ENCODE measurements at regions not wholly inside any gene's neighbourhood (a gene's known extent, or its start where the extent isn't known, plus 50 kb on each side); places are given as distances from the start of the nearest gene placed in this dataset.

- Mint-ChIP-seq H3K4me1 (no peaks in the 10 kb centered on the region), H3K27me3 (peaks cover 6% of the 10 kb centered on the region), H3K27ac (no peak overlapping the region), H3K4me3 (no peak overlapping the region), H3K36me3 (no peaks in the 10 kb centered on the region), H3K9me3 (peaks cover 0 to 3% (median 0%) of the 10 kb centered on the region in 3 donors)
These were observed 400.4 kb downstream of the WDR72 start for GRCh38 chr15:53359038-53359437.

GRCh38 chr15:53354874-53355273, 404.6 kb downstream of the WDR72 start:
- Mint-ChIP-seq H3K36me3 (no peaks in the 10 kb centered on the region), H3K27me3 (peaks cover 6% of the 10 kb centered on the region), H3K27ac (no peak overlapping the region), H3K4me3 (no peak overlapping the region), H3K4me1 (no peaks in the 10 kb centered on the region), H3K9me3 (peaks cover 1 to 7% (median 3%) of the 10 kb centered on the region in 3 donors)

DNA sequence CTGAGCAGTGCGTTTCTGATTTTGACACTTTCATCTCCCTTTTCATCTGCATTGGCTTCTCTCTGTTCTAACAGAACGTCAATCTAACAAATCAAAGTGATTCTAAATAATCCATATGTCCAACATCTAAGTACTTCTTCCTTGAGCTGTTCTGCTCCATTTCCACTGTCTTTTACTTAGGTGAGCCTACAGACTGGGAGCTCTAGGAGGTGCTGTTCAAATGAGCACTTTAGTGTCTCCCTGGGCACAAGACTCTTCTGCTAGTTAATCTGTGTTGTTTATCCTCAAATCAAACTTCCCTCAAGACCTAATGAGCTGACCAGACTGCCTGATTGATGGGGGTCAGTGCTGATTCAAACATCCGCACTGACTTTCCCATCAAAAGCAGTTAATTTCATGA, 408.1 kb downstream of the WDR72 start:
- Mint-ChIP-seq H3K27me3 (no peaks in the 10 kb centered on the region), H3K4me3 (no peak overlapping the region), H3K27ac (no peak overlapping the region), H3K9me3 (peaks cover 0 to 7% (median 4%) of the 10 kb centered on the region in 3 donors), H3K4me1 (no peaks in the 10 kb centered on the region), H3K36me3 (no peaks in the 10 kb centered on the region)

- Mint-ChIP-seq H3K9me3 (peaks cover 0 to 7% (median 4%) of the 10 kb centered on the region in 3 donors), H3K27ac (no peak overlapping the region), H3K4me3 (no peak overlapping the region), H3K4me1 (no peaks in the 10 kb centered on the region), H3K27me3 (no peaks in the 10 kb centered on the region), H3K36me3 (no peaks in the 10 kb centered on the region)
These were observed 412.9 kb downstream of the WDR72 start for GRCh38 chr15:53346583-53346982.

GRCh38 chr15:53331328-53332190, 427.9 kb downstream of the WDR72 start:
- no peak overlapping the region for H3K27ac Mint-ChIP-seq
- H3K36me3 Mint-ChIP-seq = peaks cover 2% of the 10 kb centered on the region
- H3K4me1 Mint-ChIP-seq = no peaks in the 10 kb centered on the region
- peaks cover 0 to 3% (median 0%) of the 10 kb centered on the region in 3 donors for H3K9me3 Mint-ChIP-seq
- no peak overlapping the region for H3K4me3 Mint-ChIP-seq
- H3K27me3 Mint-ChIP-seq = no peaks in the 10 kb centered on the region

DNA sequence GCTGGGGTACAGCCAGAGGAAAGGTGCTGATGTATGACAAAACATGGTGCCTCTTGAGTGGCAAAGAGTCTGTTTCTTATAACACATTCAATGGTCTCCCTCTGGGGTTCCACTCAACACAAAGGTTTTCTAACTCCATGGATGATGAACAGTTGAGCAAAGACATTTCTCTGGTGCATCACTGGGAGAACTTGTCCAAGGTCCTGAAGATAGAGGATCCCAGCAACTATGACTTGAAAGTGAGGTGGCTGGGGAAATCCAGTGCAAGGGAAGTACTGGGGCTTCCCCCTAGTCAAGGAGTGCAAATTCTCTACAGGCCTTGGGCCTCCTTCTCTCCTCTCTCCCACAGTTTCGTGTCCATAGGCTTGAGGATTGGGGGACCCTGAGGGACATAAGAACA, 431.1 kb downstream of the WDR72 start:
- no peaks in the 10 kb centered on the region for H3K27me3 Mint-ChIP-seq
- no peak overlapping the region for H3K27ac Mint-ChIP-seq
- peaks cover 2% of the 10 kb centered on the region for H3K36me3 Mint-ChIP-seq
- no peaks in the 10 kb centered on the region for H3K4me1 Mint-ChIP-seq
- H3K9me3 Mint-ChIP-seq = peaks cover 0 to 3% (median 0%) of the 10 kb centered on the region in 3 donors
- no peak overlapping the region for H3K4me3 Mint-ChIP-seq

- Mint-ChIP-seq H3K27me3 (no peaks in the 10 kb centered on the region), H3K27ac (no peak overlapping the region), H3K9me3 (peaks cover 0 to 1% (median 0%) of the 10 kb centered on the region in 3 donors), H3K36me3 (no peaks in the 10 kb centered on the region), H3K4me3 (no peak overlapping the region), H3K4me1 (no peaks in the 10 kb centered on the region)
These were observed 435.4 kb downstream of the WDR72 start for GRCh38 chr15:53324061-53324460.

- H3K9me3 Mint-ChIP-seq = peaks cover 0 to 1% (median 0%) of the 10 kb centered on the region in 3 donors
- H3K27ac Mint-ChIP-seq = no peak overlapping the region
- no peaks in the 10 kb centered on the region for H3K27me3 Mint-ChIP-seq
- no peak overlapping the region for H3K4me3 Mint-ChIP-seq
- no peaks in the 10 kb centered on the region for H3K36me3 Mint-ChIP-seq
- H3K4me1 Mint-ChIP-seq = no peaks in the 10 kb centered on the region
These were observed 436.3 kb downstream of the WDR72 start for GRCh38 chr15:53323191-53323590.

- Mint-ChIP-seq H3K4me1 (no peaks in the 10 kb centered on the region), H3K36me3 (no peaks in the 10 kb centered on the region), H3K27me3 (no peaks in the 10 kb centered on the region), H3K9me3 (peaks cover 0 to 1% (median 0%) of the 10 kb centered on the region in 3 donors), H3K4me3 (no peak overlapping the region), H3K27ac (no peak overlapping the region)
These were observed 438.6 kb downstream of the WDR72 start for GRCh38 chr15:53320816-53321215.

DNA sequence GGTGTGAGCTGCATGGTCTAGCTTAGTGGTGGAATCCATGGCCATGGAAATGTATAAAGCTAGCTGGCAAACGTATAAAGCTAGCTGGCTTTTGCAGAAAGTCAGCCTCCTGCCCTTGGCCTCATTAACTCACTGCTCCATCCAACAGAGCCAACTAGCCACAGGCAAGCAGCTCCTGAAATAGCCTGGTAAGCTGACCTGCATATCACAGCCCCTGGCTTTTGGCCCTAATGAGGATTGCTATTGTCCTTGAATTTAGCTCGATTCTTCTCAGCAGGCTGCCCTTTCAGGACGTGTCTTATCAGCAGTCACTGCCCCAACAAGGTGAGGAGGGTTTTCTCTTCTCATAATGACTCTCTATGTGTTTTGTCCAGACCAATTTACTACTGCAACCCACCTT, 446.8 kb downstream of the WDR72 start:
- Mint-ChIP-seq H3K4me1 (no peaks in the 10 kb centered on the region), H3K4me3 (no peak overlapping the region), H3K36me3 (peaks cover 1% of the 10 kb centered on the region), H3K27ac (no peak overlapping the region), H3K27me3 (no peaks in the 10 kb centered on the region), H3K9me3 (peaks cover 0 to 3% (median 1%) of the 10 kb centered on the region in 3 donors)

- Mint-ChIP-seq H3K27me3 (no peaks in the 10 kb centered on the region), H3K4me3 (no peak overlapping the region), H3K9me3 (peaks cover 0 to 4% (median 1%) of the 10 kb centered on the region in 3 donors), H3K4me1 (no peaks in the 10 kb centered on the region), H3K36me3 (peaks cover 1% of the 10 kb centered on the region), H3K27ac (no peak overlapping the region)
These were observed 448.8 kb downstream of the WDR72 start for GRCh38 chr15:53310709-53311108.

- Mint-ChIP-seq H3K27ac (no peak overlapping the region), H3K4me1 (no peaks in the 10 kb centered on the region), H3K27me3 (no peaks in the 10 kb centered on the region), H3K36me3 (peaks cover 1% of the 10 kb centered on the region), H3K4me3 (no peak overlapping the region), H3K9me3 (peaks cover 3 to 8% (median 8%) of the 10 kb centered on the region in 3 donors)
These were observed 451.4 kb downstream of the WDR72 start for GRCh38 chr15:53307952-53308624.

DNA sequence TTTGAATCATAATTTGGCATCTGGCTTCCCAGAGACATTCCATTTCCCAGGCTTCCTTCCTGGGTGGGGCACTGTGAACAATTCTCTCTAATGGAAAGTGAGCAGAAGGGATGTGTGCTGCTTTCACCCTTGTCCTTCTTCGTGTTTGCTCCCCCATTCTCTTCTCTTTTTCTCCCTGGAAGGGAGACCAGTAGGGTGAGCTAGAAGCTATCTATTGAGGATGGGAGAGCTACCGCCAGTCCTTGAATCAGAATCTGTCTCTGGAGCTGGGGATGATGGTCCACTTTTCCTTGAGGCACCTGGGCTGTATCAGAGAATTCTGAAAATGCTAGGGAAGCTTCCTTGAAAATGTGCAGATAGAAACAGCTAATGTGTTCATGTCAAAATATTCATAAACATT, 453.9 kb downstream of the WDR72 start:
- H3K9me3 Mint-ChIP-seq = peaks cover 3 to 11% (median 8%) of the 10 kb centered on the region in 3 donors
- no peaks in the 10 kb centered on the region for H3K27me3 Mint-ChIP-seq
- no peak overlapping the region for H3K4me3 Mint-ChIP-seq
- no peaks in the 10 kb centered on the region for H3K36me3 Mint-ChIP-seq
- H3K4me1 Mint-ChIP-seq = no peaks in the 10 kb centered on the region
- no peak overlapping the region for H3K27ac Mint-ChIP-seq

GRCh38 chr15:53305101-53305500, 454.4 kb downstream of the WDR72 start:
- Mint-ChIP-seq H3K27ac (no peak overlapping the region), H3K27me3 (no peaks in the 10 kb centered on the region), H3K9me3 (peaks cover 3 to 11% (median 8%) of the 10 kb centered on the region in 3 donors), H3K4me3 (no peak overlapping the region), H3K4me1 (no peaks in the 10 kb centered on the region), H3K36me3 (no peaks in the 10 kb centered on the region)

DNA sequence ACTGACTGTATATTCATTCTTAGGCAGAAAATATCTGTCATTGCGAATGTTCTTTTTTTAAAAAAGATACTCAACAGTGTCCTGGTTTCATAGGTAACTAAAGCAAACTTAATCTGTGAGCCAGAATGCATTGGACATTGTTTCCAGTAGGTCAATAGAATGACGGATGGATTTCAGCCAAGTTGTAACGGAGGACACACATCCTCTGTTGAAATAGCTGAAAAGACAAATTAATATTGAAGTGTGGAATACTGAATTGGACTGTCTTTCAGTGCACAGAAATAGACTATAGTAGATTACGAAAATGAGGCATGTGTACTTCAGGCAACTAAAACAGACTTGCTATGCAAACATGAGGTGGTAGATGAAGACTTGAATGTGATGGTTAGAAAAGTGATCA, 461.6 kb downstream of the WDR72 start:
- Mint-ChIP-seq H3K27me3 (no peaks in the 10 kb centered on the region), H3K27ac (no peak overlapping the region), H3K4me1 (no peaks in the 10 kb centered on the region), H3K4me3 (no peak overlapping the region), H3K9me3 (peaks cover 0 to 3% (median 2%) of the 10 kb centered on the region in 3 donors), H3K36me3 (no peaks in the 10 kb centered on the region)
